ENCODE measurements at regions not wholly inside any gene's neighbourhood (a gene's known extent, or its start where the extent isn't known, plus 50 kb on each side); places are given as distances from the start of the nearest gene placed in this dataset.

GRCh38 chr12:14247166-14247565 lies 118.3 kb upstream of the ATF7IP start:
- H3K4me2 ChIP-seq (ENCODE audit: insufficient read depth, insufficient read length, low read length): no peak overlapping the region
- no peak overlapping the region for H2AK5ac ChIP-seq (ENCODE audit: insufficient read length, low read length)
- no peak overlapping the region for H2BK15ac ChIP-seq (ENCODE audit: low read depth, low read length)
- H3K4me1 ChIP-seq (ENCODE audit: insufficient read depth, low read length): peaks cover 3% of the 10 kb centered on the region; the same call in 1 of the 2 replicates
- no peak overlapping the region for H3T11ph ChIP-seq (ENCODE audit: low read length)
- H3K9me3 Mint-ChIP-seq: peaks cover 7 to 21% of the 10 kb centered on the region in 2 experiments
- no peak overlapping the region for H2BK12ac ChIP-seq (ENCODE audit: insufficient read length, low read depth, low read length)
- H2BK20ac ChIP-seq (ENCODE audit: low read depth, low read length, poor library complexity, severe bottlenecking): no peak overlapping the region
- no peaks in the 10 kb centered on the region for H3K79me2 ChIP-seq (ENCODE audit: insufficient read depth, low read length)
- no peak overlapping the region for H3K18ac ChIP-seq (ENCODE audit: insufficient read length, low read depth, low read length)
- H4K20me1 ChIP-seq (ENCODE audit: control insufficient read depth, insufficient read depth, insufficient read length): no peaks in the 10 kb centered on the region
- H4K8ac ChIP-seq (replicated peaks; ENCODE audit: insufficient read length, low read depth, low read length): no peak overlapping the region
- peaks cover 12 to 16% of the 10 kb centered on the region in 2 experiments for H3K4me1 Mint-ChIP-seq
- no peak overlapping the region for H2AFZ ChIP-seq (ENCODE audit: low read length)
- no peak overlapping the region for H3K14ac ChIP-seq (ENCODE audit: insufficient read depth, low read length)
- H3K79me1 ChIP-seq (ENCODE audit: insufficient read depth, low read depth, low read length, poor library complexity, severe bottlenecking): no peaks in the 10 kb centered on the region
- no peak overlapping the region for H3K4me3 Mint-ChIP-seq
- no peak overlapping the region for H3K56ac ChIP-seq (ENCODE audit: insufficient read length, low read depth, low read length)
- no peaks in the 10 kb centered on the region for H3K27me3 ChIP-seq (ENCODE audit: insufficient read depth, low read length)
- no peak overlapping the region for H4K91ac ChIP-seq (ENCODE audit: insufficient read length, low read depth, low read length)
- no peaks in the 10 kb centered on the region for H3K23me2 ChIP-seq (ENCODE audit: insufficient read length, low read depth, low read length, poor library complexity, severe bottlenecking)
- no peak overlapping the region for H2BK5ac ChIP-seq (ENCODE audit: insufficient read length, low read length)
- H2BK120ac ChIP-seq (ENCODE audit: low read depth, low read length, poor library complexity, severe bottlenecking): no peak overlapping the region
- H3K23ac ChIP-seq (ENCODE audit: insufficient read length, low read depth, low read length): no peak overlapping the region
- no peak overlapping the region for H4K5ac ChIP-seq (ENCODE audit: insufficient read length, low read depth, low read length)
- no peak overlapping the region for H3K9ac ChIP-seq (ENCODE audit: extremely low read depth, insufficient read length, low read length)
- DNase-seq: no peak
- H3K4ac ChIP-seq (ENCODE audit: low read depth, low read length): no peak overlapping the region
- H3K36me3 Mint-ChIP-seq (ENCODE audit: insufficient read depth in 1 of 3, low read depth in 3 of 3): peaks cover 3 to 11% (median 6%) of the 10 kb centered on the region in 3 experiments
- no peak overlapping the region for H3K27ac ChIP-seq (ENCODE audit: insufficient read length, low read depth, low read length)
- H3K9me3 ChIP-seq (ENCODE audit: control insufficient read depth, low read depth, low read length): no peaks in the 10 kb centered on the region
- TF ChIP-seq CTCF (conservative IDR thresholded peaks at IDR 0.05): no peak
- H3K27me3 Mint-ChIP-seq (ENCODE audit: low read depth): no peaks in the 10 kb centered on the region
- WGBS (ENCODE audit: extremely low coverage, insufficient read length, low lambda C conversion rate): no CpG with 5 or more reads among the region's 4 CpGs
- no peak overlapping the region for H3K27ac Mint-ChIP-seq
